ENCODE measurements at regions not wholly inside any gene's neighbourhood (a gene's known extent, or its start where the extent isn't known, plus 50 kb on each side); places are given as distances from the start of the nearest gene placed in this dataset.

- Histone ChIP-seq H3K36me3 (ENCODE audit: control insufficient read depth in 4 of 4, insufficient read depth in 3 of 4, low read depth in 1 of 4, low read length in 3 of 4) (no peaks in the 10 kb centered on the region), H3K4me1 (ENCODE audit: control insufficient read depth in 4 of 4, insufficient read depth in 4 of 4, low read length in 3 of 4) (no peaks in the 10 kb centered on the region), H3K9me3 (ENCODE audit: control insufficient read depth in 4 of 4, low read length in 3 of 4) (peaks cover 0 to 8% (median 4%) of the 10 kb centered on the region in 4 donors), H3K9ac (ENCODE audit: low read depth in 1 of 2, low read length in 2 of 2) (no peak overlapping the region), H3K27ac (ENCODE audit: low read depth in 1 of 2, low read length in 2 of 2) (no peak overlapping the region), H3K27me3 (ENCODE audit: control insufficient read depth in 4 of 4, insufficient read depth in 4 of 4, low read length in 3 of 4) (no peaks in the 10 kb centered on the region), H3K4me3 (ENCODE audit: low read depth in 1 of 3, low read length in 3 of 3) (no peak overlapping the region)
- no peak for DNase-seq (ENCODE audit: low spot score)
- whole genome bisulfite sequencing = 23% methylated on average over 5 of the region's 5 CpGs
- TF ChIP-seq TAF1 (conservative IDR thresholded peaks at IDR 0.05) = no peak
- no peak for TF ChIP-seq YY1 (IDR thresholded peaks at IDR 0.05)
- TF ChIP-seq HNF4G (IDR thresholded peaks at IDR 0.05) = no peak
- no peak for TF ChIP-seq RXRA (IDR thresholded peaks at IDR 0.05)
- TF ChIP-seq SP1 (IDR thresholded peaks at IDR 0.05) = no peak
- TF ChIP-seq HNF4A (conservative IDR thresholded peaks at IDR 0.05) = no peak
These were observed 731.9 kb upstream of the FBXO33 start for GRCh38 chr14:40164083-40164482.

- TF ChIP-seq YY1 (IDR thresholded peaks at IDR 0.05) = no peak
- TF ChIP-seq ATF3 (IDR thresholded peaks at IDR 0.05) = no peak
- no peak for TF ChIP-seq GABPA (IDR thresholded peaks at IDR 0.05 in 1 of 2, conservative IDR thresholded peaks at IDR 0.05 in 1 of 2)
- TF ChIP-seq TAF1 (conservative IDR thresholded peaks at IDR 0.05) = no peak
- no peak for TF ChIP-seq NR2F2 (IDR thresholded peaks at IDR 0.05)
- TF ChIP-seq RXRA (IDR thresholded peaks at IDR 0.05) = no peak
- TF ChIP-seq FOXA2 (IDR thresholded peaks at IDR 0.05) = no peak
- TF ChIP-seq MAX (IDR thresholded peaks at IDR 0.05) = no peak
- no peak for TF ChIP-seq HNF4G (IDR thresholded peaks at IDR 0.05)
- no peak for TF ChIP-seq EGR1 (IDR thresholded peaks at IDR 0.05; ENCODE audit: low read depth in 2 of 2)
- TF ChIP-seq JUND (IDR thresholded peaks at IDR 0.05) = no peak
- TF ChIP-seq REST (IDR thresholded peaks at IDR 0.05) = no peak
- TF ChIP-seq HNF4A (conservative IDR thresholded peaks at IDR 0.05) = no peak
- TF ChIP-seq ZBTB33 (IDR thresholded peaks at IDR 0.05) = no peak
- no peak for TF ChIP-seq FOXA1 (IDR thresholded peaks at IDR 0.05)
- no peak for TF ChIP-seq RAD21 (IDR thresholded peaks at IDR 0.05)
- TF ChIP-seq SP1 (IDR thresholded peaks at IDR 0.05) = no peak
- TF ChIP-seq CTCF (IDR thresholded peaks at IDR 0.05; ENCODE audit: low read depth, low read length, missing input control) = no peak
- no peak overlapping the region for H3K27ac ChIP-seq (ENCODE audit: low read depth in 1 of 2, low read length in 2 of 2)
- no peaks in the 10 kb centered on the region for H3K4me1 ChIP-seq (ENCODE audit: control insufficient read depth in 4 of 4, insufficient read depth in 4 of 4, low read length in 3 of 4)
- no peak overlapping the region for H3K9ac ChIP-seq (ENCODE audit: low read depth in 1 of 2, low read length in 2 of 2)
- no peak for DNase-seq (ENCODE audit: low spot score)
- H3K36me3 ChIP-seq (ENCODE audit: control insufficient read depth in 4 of 4, insufficient read depth in 3 of 4, low read depth in 1 of 4, low read length in 3 of 4) = no peaks in the 10 kb centered on the region
- H3K27me3 ChIP-seq (ENCODE audit: control insufficient read depth in 4 of 4, insufficient read depth in 4 of 4, low read length in 3 of 4) = no peaks in the 10 kb centered on the region
- no peaks in the 10 kb centered on the region for H3K9me3 ChIP-seq (ENCODE audit: control insufficient read depth in 4 of 4, low read length in 3 of 4)
- no peak overlapping the region for H3K4me3 ChIP-seq (ENCODE audit: low read depth in 1 of 3, low read length in 3 of 3)
These were observed 707.4 kb upstream of the FBXO33 start for GRCh38 chr14:40139657-40140056.
